Progenitor cell of endocrine pancreas (in vitro differentiated cells): ENCODE measurements at regions not wholly inside any gene's neighbourhood (a gene's known extent, or its start where the extent isn't known, plus 50 kb on each side); places are given as distances from the start of the nearest gene placed in this dataset.

ENCODE experiments used
- DNase-seq: peaks from one replicate; pipeline ENCODE4 v3.0.0; 2021; ENCODE audit warnings: low spot score; ENCODE audit not compliant: unreplicated experiment
- H3K27ac Mint-ChIP-seq: 2 replicates; pipeline ENCODE4 v1.8.0; 2021; ENCODE audit warnings: mild to moderate bottlenecking, moderate library complexity, mixed read lengths
- H3K27me3 Mint-ChIP-seq: 2 replicates; pipeline ENCODE4 v1.8.0; 2021; ENCODE audit warnings: mixed read lengths
- H3K36me3 Mint-ChIP-seq: 2 replicates; pipeline ENCODE4 v1.8.0; 2022; ENCODE audit warnings: mixed read lengths; ENCODE audit not compliant: insufficient read depth
- H3K4me1 Mint-ChIP-seq: 2 replicates; pipeline ENCODE4 v1.8.0; 2021; ENCODE audit warnings: low read depth, mixed read lengths
- H3K4me3 Mint-ChIP-seq: 2 replicates; pipeline ENCODE4 v1.8.0; 2021; ENCODE audit warnings: low read depth, mild to moderate bottlenecking, moderate library complexity, mixed read lengths
- H3K9me3 Mint-ChIP-seq: 2 replicates; pipeline ENCODE4 v1.8.0; 2021; ENCODE audit warnings: low read depth, mixed read lengths
- TF ChIP-seq, protein P1 (sequence below): fragments of 200-600 bp; sonication (generic); IDR thresholded peaks from one replicate; pipeline ENCODE4 v1.5.0; 2021; ENCODE audit warnings: antibody characterized with exemption, mild to moderate bottlenecking; ENCODE audit not compliant: unreplicated experiment

DNA sequence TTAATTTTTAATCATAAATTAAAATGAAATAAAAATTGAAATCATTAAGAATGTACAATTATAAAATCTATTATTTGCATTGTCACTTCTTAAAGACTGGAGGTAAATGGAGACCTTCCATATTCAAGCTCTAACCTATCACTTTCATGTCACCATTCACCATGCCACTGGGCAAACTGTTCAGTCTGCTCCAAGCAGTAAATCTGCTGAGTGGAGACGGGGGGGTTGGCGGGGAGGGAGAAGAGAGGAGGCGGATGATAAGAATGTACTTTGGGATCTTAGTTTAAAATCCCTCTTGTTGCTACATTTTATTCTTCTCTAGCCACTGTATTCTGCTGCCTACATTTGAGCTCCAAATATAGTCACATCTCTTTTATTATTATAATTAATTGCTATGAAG is 365.9 kb upstream of the NFIA start:
- DNase-seq, result no peak
- TF ChIP-seq, protein P1, sequence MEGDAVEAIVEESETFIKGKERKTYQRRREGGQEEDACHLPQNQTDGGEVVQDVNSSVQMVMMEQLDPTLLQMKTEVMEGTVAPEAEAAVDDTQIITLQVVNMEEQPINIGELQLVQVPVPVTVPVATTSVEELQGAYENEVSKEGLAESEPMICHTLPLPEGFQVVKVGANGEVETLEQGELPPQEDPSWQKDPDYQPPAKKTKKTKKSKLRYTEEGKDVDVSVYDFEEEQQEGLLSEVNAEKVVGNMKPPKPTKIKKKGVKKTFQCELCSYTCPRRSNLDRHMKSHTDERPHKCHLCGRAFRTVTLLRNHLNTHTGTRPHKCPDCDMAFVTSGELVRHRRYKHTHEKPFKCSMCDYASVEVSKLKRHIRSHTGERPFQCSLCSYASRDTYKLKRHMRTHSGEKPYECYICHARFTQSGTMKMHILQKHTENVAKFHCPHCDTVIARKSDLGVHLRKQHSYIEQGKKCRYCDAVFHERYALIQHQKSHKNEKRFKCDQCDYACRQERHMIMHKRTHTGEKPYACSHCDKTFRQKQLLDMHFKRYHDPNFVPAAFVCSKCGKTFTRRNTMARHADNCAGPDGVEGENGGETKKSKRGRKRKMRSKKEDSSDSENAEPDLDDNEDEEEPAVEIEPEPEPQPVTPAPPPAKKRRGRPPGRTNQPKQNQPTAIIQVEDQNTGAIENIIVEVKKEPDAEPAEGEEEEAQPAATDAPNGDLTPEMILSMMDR, result no peak
- Mint-ChIP-seq H3K4me3 (no peak overlapping the region), H3K27ac (no peak overlapping the region), H3K27me3 (no peaks in the 10 kb centered on the region), H3K4me1 (no peaks in the 10 kb centered on the region), H3K9me3 (peaks cover 10% of the 10 kb centered on the region), H3K36me3 (no peaks in the 10 kb centered on the region)

GRCh38 chr1:60715970-60716369 is 366.4 kb upstream of the NFIA start:
- H3K27me3 Mint-ChIP-seq, result no peaks in the 10 kb centered on the region
- no peak overlapping the region for H3K4me3 Mint-ChIP-seq
- DNase-seq, result no peak
- H3K9me3 Mint-ChIP-seq, result peaks cover 15% of the 10 kb centered on the region
- TF ChIP-seq, protein P1, result no peak
- no peaks in the 10 kb centered on the region for H3K36me3 Mint-ChIP-seq
- H3K27ac Mint-ChIP-seq, result no peak overlapping the region
- H3K4me1 Mint-ChIP-seq, result no peaks in the 10 kb centered on the region

GRCh38 chr1:60709426-60709825 is 372.9 kb upstream of the NFIA start:
- no peaks in the 10 kb centered on the region for H3K27me3 Mint-ChIP-seq
- TF ChIP-seq, protein P1, result no peak
- H3K9me3 Mint-ChIP-seq, result peaks cover 18% of the 10 kb centered on the region
- H3K36me3 Mint-ChIP-seq, result no peaks in the 10 kb centered on the region
- no peak overlapping the region for H3K4me3 Mint-ChIP-seq
- H3K27ac Mint-ChIP-seq, result no peak overlapping the region
- H3K4me1 Mint-ChIP-seq, result no peaks in the 10 kb centered on the region
- DNase-seq, result no peak

GRCh38 chr1:60705026-60705425 is 377.3 kb upstream of the NFIA start:
- H3K27ac Mint-ChIP-seq, result no peak overlapping the region
- H3K36me3 Mint-ChIP-seq, result no peaks in the 10 kb centered on the region
- H3K4me1 Mint-ChIP-seq, result no peaks in the 10 kb centered on the region
- H3K27me3 Mint-ChIP-seq, result no peaks in the 10 kb centered on the region
- no peak for DNase-seq
- H3K4me3 Mint-ChIP-seq, result no peak overlapping the region
- H3K9me3 Mint-ChIP-seq, result no peaks in the 10 kb centered on the region
- TF ChIP-seq, protein P1, result no peak

- H3K9me3 Mint-ChIP-seq, result no peaks in the 10 kb centered on the region
- no peak overlapping the region for H3K27ac Mint-ChIP-seq
- no peaks in the 10 kb centered on the region for H3K4me1 Mint-ChIP-seq
- H3K27me3 Mint-ChIP-seq, result no peaks in the 10 kb centered on the region
- no peak overlapping the region for H3K4me3 Mint-ChIP-seq
- TF ChIP-seq, protein P1, result no peak
- no peak for DNase-seq
- no peaks in the 10 kb centered on the region for H3K36me3 Mint-ChIP-seq
These were observed 379.2 kb upstream of the NFIA start for GRCh38 chr1:60703155-60703554.

DNA sequence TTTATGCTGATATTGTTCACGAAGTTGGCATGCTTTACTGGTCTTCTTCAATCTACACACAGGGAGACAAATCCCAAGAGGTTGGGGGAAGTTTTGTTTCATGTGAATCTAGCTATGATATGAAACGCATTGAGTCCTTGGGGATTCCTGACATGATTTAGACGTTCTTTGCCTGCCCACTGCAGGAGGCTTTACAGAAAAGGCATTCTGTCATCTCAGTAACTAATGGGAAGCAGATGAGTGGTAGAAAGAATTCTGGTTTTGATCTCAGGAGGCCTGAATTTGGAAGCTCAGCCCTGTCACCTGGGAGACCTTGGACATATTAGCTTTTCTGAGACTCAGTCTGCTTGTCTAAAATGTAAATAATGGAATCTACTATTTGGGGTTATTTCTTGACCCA is 383.0 kb upstream of the NFIA start:
- no peak for DNase-seq
- Mint-ChIP-seq H3K27ac (no peak overlapping the region), H3K9me3 (no peaks in the 10 kb centered on the region), H3K27me3 (no peaks in the 10 kb centered on the region), H3K36me3 (no peaks in the 10 kb centered on the region), H3K4me3 (no peak overlapping the region), H3K4me1 (no peaks in the 10 kb centered on the region)
- TF ChIP-seq, protein P1, result no peak
